Mesothelial cell of epicardium (in vitro differentiated cells): ENCODE measurements at regions not wholly inside any gene's neighbourhood (a gene's known extent, or its start where the extent isn't known, plus 50 kb on each side); places are given as distances from the start of the nearest gene placed in this dataset.

ENCODE experiments used
- DNase-seq, 2 experiments: peaks; one replicate each; pipeline ENCODE4 v3.0.0; 2021; ENCODE audit warnings: low spot score in 2 of 2; ENCODE audit not compliant: unreplicated experiment in 2 of 2
- H3K27ac Mint-ChIP-seq: 2 replicates; pipeline ENCODE4 v1.8.0; 2021; ENCODE audit warnings: mixed read lengths
- H3K27me3 Mint-ChIP-seq: 2 replicates; pipeline ENCODE4 v1.8.0; 2021; ENCODE audit warnings: low read depth, mixed read lengths
- H3K36me3 Mint-ChIP-seq: 2 replicates; pipeline ENCODE4 v1.8.0; 2021; ENCODE audit warnings: mixed read lengths
- H3K4me1 Mint-ChIP-seq: 2 replicates; pipeline ENCODE4 v1.8.0; 2021; ENCODE audit warnings: mixed read lengths
- H3K4me3 Mint-ChIP-seq: 2 replicates; pipeline ENCODE4 v1.8.0; 2021; ENCODE audit warnings: mild to moderate bottlenecking, moderate library complexity, mixed read lengths
- H3K9me3 Mint-ChIP-seq: 2 replicates; pipeline ENCODE4 v1.8.0; 2021; ENCODE audit warnings: mixed read lengths
- TF ChIP-seq, protein P1 (sequence below): fragments of 200-600 bp; sonication (generic); IDR thresholded peaks from one replicate; pipeline ENCODE4 v1.5.0; 2021; ENCODE audit warnings: antibody characterized with exemption; ENCODE audit not compliant: unreplicated experiment

DNA sequence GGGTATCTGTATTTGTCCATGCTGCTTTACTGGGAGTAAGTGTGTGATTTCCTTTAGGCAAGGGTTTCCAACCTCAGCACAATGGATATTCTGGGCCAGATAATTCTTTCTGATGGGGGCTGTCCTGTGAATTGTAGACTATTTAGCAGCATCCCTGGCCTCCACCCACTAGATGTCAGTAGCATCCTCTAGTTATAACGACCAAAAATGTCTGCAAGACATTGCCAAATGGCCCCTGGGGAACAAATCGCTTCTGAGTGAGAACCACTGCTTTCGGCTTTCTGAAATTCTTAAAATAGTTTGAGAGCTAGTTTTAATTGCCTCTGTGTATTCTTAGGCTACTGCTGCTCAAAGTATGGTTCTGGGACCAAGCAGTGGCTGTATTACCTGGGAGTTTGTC lies 81.2 kb upstream of the GPM6B start:
- H3K9me3 Mint-ChIP-seq: peaks cover 18% of the 10 kb centered on the region
- no peak overlapping the region for H3K4me3 Mint-ChIP-seq
- TF ChIP-seq, protein P1, sequence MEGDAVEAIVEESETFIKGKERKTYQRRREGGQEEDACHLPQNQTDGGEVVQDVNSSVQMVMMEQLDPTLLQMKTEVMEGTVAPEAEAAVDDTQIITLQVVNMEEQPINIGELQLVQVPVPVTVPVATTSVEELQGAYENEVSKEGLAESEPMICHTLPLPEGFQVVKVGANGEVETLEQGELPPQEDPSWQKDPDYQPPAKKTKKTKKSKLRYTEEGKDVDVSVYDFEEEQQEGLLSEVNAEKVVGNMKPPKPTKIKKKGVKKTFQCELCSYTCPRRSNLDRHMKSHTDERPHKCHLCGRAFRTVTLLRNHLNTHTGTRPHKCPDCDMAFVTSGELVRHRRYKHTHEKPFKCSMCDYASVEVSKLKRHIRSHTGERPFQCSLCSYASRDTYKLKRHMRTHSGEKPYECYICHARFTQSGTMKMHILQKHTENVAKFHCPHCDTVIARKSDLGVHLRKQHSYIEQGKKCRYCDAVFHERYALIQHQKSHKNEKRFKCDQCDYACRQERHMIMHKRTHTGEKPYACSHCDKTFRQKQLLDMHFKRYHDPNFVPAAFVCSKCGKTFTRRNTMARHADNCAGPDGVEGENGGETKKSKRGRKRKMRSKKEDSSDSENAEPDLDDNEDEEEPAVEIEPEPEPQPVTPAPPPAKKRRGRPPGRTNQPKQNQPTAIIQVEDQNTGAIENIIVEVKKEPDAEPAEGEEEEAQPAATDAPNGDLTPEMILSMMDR: no peak
- H3K4me1 Mint-ChIP-seq: peaks cover 10% of the 10 kb centered on the region
- no peak for DNase-seq
- H3K27me3 Mint-ChIP-seq: no peaks in the 10 kb centered on the region
- H3K36me3 Mint-ChIP-seq: no peaks in the 10 kb centered on the region
- no peak overlapping the region for H3K27ac Mint-ChIP-seq

DNA sequence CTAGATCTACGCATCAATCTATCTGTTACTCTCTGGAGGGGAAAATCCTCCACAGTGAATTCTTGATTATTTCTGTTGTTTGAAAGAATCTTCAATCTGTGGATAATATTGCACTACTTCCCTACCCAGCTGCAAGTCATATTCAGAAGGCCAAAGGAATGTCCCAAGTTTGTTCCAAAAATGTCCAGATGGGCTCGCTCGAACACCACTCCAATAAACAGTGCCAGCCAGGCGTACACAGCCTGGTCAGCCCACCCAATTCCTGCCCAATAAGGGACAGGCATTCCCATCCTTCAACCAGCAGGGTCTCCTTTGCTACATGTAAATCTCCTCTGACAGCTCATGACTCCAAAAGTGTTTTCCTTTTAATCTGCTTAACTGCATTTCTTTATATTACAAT lies 80.7 kb upstream of the GPM6B start:
- no peak overlapping the region for H3K27ac Mint-ChIP-seq
- no peak overlapping the region for H3K4me3 Mint-ChIP-seq
- H3K36me3 Mint-ChIP-seq: no peaks in the 10 kb centered on the region
- no peak for DNase-seq
- H3K27me3 Mint-ChIP-seq: no peaks in the 10 kb centered on the region
- H3K4me1 Mint-ChIP-seq: peaks cover 10% of the 10 kb centered on the region
- peaks cover 16% of the 10 kb centered on the region for H3K9me3 Mint-ChIP-seq
- TF ChIP-seq, protein P1: no peak

DNA sequence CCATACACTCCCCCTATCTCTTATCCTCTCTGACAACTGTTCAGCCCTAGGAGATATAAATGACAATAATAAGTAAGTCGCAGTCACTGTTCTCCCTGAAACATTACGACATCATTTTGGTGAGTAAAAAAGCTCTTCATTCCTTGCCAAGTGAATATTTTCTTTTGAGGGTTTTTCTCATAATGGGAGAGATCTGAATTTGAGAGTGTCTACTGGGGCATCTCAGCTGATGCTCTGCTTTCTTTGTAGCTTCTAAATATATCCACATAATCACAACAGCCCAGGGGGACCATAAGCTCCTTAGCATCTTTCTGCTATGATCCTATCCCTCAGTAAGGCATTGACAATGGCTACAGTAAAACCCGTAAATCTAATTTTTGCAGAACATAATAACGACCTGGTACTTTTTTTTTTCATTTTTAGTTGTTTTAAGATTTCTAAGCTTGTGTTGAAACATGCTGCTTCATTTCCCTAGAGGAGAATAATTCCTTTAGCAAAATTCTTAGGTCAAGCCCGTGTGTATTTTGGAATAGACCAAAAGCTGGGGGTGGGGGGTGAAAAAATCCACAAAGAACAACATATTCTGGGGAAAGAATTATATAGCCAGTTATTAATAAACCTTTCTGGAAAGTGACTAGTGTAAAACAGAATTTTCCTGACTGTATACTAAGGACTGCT lies 78.1 kb upstream of the GPM6B start:
- H3K27ac Mint-ChIP-seq: no peak overlapping the region

DNA sequence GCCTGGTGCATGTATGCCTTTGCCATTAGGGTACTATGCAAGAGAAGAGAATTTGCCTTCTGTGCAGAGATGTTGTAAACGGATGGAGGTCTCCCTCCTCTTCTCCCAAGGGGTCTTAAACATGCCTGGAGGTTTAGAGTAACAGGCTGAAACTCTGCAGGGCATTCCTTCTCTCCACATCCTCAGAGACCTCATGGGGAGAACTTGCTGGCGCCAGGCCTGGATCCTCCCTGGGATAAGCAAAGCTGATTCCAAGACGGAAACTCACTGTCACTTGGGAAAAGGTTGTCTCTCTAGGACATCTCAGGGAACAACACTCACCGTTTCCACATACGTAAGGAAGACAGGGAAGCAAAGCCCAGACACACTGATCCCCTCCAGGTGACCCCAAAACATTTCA lies 76.9 kb upstream of the GPM6B start:
- no peak overlapping the region for H3K4me3 Mint-ChIP-seq
- no peaks in the 10 kb centered on the region for H3K36me3 Mint-ChIP-seq
- no peak for DNase-seq
- no peaks in the 10 kb centered on the region for H3K4me1 Mint-ChIP-seq
- peaks cover 29% of the 10 kb centered on the region for H3K9me3 Mint-ChIP-seq
- H3K27me3 Mint-ChIP-seq: no peaks in the 10 kb centered on the region
- no peak overlapping the region for H3K27ac Mint-ChIP-seq
- TF ChIP-seq, protein P1: no peak

More for the DNA sequence above, 78.1 kb upstream of the GPM6B start:
- Mint-ChIP-seq H3K4me3 (no peak overlapping the region), H3K36me3 (no peaks in the 10 kb centered on the region), H3K9me3 (peaks cover 22% of the 10 kb centered on the region), H3K4me1 (peaks cover 7% of the 10 kb centered on the region), H3K27me3 (no peaks in the 10 kb centered on the region)
- DNase-seq: no peak
- TF ChIP-seq, protein P1: no peak

DNA sequence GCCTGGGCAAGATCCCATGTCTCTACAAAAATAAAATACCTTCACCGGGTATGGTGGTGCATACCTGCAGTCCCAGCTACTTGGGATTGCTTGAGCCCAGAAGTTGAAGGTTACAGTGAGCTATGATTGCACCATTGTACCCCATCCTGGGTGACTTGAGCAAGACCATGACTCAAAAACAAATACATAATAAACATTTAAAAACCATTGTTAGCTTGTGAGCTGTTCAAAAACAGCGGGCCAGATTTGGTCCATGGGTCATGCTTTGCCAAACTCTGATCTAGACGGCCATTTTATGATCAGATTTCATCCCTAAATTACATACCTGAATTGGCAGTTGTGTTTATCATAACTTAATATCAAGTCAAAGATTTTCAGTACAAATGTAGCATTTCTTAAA lies 76.0 kb upstream of the GPM6B start:
- no peak for DNase-seq
- H3K4me3 Mint-ChIP-seq: no peak overlapping the region
- H3K27me3 Mint-ChIP-seq: no peaks in the 10 kb centered on the region
- TF ChIP-seq, protein P1: no peak
- peaks cover 28% of the 10 kb centered on the region for H3K9me3 Mint-ChIP-seq
- H3K36me3 Mint-ChIP-seq: no peaks in the 10 kb centered on the region
- H3K4me1 Mint-ChIP-seq: no peaks in the 10 kb centered on the region
- no peak overlapping the region for H3K27ac Mint-ChIP-seq
